ENCODE measurements at regions not wholly inside any gene's neighbourhood (a gene's known extent, or its start where the extent isn't known, plus 50 kb on each side); places are given as distances from the start of the nearest gene placed in this dataset.
A peak's percentile ranks its signal among the peaks of the same experiment; 100 is the strongest.

DNA sequence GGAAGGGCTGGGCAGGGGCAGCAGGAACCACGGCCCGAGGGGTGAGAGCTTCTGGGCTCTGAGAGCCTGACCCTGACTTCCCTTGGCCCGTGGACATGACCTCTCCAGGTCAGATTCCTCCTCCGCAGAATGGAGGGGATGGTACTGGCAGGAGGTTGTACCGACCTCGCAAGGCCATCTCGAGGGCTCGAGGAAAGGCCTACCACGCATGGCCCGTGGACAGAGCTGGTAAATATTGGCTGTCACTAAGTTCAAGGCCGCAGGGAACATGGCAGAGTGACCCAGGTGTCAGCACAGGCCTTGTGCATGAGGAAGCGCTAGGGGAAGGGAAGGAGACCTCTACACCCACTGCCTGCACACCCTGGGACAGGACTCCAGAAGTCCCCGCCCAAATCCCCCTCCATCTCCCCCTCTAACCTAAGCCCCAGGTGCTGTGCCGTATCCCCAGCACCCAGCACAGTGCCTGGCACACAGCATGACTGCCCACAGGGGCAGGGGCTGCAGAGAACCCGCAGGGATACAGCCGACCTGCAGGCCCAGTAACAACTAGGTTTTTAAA, 54.9 kb upstream of the PPP2R5C start:
- H3K27me3 ChIP-seq (ENCODE audit: control insufficient read depth in 1 of 2, insufficient read depth in 2 of 2, low read length in 2 of 2) = peaks cover 12 to 16% of the 10 kb centered on the region in 2 donors
- no peaks in the 10 kb centered on the region for H3K9me3 ChIP-seq (ENCODE audit: control insufficient read depth in 2 of 2, low read length in 2 of 2)
- no peak overlapping the region for H3K27ac ChIP-seq (ENCODE audit: low read length)
- H3K9ac ChIP-seq (ENCODE audit: low read length in 2 of 2) = peak overlapping the region in 1 of 2 donors; percentile 9
- peaks cover 17% of the 10 kb centered on the region for H3K4me1 ChIP-seq (ENCODE audit: control insufficient read depth, insufficient read depth, low read length)
- H3K4me3 ChIP-seq (ENCODE audit: low read length in 2 of 2) = no peak overlapping the region
- H3K36me3 ChIP-seq (ENCODE audit: control insufficient read depth in 2 of 2, insufficient read depth in 2 of 2, low read length in 2 of 2) = no peaks in the 10 kb centered on the region

DNA sequence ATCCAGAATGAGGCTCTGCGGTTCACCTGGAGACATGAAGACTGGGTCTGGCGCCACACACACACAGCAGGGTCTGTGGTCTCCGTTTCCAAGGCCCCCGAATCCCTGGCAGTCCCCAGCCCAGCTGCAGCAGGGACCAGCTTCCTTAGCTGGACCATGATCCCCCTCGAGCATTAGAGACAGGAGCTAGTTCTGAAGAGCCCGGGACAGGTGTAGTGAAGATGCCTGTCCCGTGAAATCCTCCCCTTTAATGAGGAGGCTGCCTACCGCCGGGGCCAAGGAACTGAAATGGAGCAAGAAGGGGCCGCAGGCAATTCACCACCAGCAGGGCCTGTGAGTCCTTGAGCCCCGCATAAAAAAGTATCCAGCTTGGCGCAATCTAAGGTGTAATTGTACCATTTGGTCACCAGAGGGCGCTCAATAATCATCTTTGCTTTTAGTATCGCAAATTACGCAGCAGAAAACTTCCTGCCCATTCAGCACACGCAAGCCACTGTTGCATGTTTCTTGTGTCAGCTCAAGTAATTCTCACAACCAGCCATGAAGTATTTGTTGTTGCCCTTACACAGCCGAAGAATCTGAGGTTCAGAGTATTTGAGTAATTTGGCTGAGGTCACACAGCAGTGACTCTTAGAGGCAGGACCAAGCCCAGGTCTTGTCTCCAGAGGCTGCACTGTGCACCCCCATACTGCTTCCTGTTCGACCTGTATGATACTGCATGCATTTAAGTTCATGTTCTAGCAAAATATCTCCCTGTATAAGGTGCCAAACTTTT, 54.3 kb upstream of the PPP2R5C start:
- peak overlapping the region; percentile 45 to 57 for H3K4me3 ChIP-seq (ENCODE audit: low read length in 2 of 2)
- H3K27me3 ChIP-seq (ENCODE audit: control insufficient read depth in 1 of 2, insufficient read depth in 2 of 2, low read length in 2 of 2) = peaks cover 10 to 16% of the 10 kb centered on the region in 2 donors
- H3K36me3 ChIP-seq (ENCODE audit: control insufficient read depth in 2 of 2, insufficient read depth in 2 of 2, low read length in 2 of 2) = no peaks in the 10 kb centered on the region
- H3K27ac ChIP-seq (ENCODE audit: low read length) = no peak overlapping the region
- peak overlapping the region in 1 of 2 donors; percentile 29 for H3K9ac ChIP-seq (ENCODE audit: low read length in 2 of 2)
- no peaks in the 10 kb centered on the region for H3K9me3 ChIP-seq (ENCODE audit: control insufficient read depth in 2 of 2, low read length in 2 of 2)
- peaks cover 17% of the 10 kb centered on the region for H3K4me1 ChIP-seq (ENCODE audit: control insufficient read depth, insufficient read depth, low read length)

DNA sequence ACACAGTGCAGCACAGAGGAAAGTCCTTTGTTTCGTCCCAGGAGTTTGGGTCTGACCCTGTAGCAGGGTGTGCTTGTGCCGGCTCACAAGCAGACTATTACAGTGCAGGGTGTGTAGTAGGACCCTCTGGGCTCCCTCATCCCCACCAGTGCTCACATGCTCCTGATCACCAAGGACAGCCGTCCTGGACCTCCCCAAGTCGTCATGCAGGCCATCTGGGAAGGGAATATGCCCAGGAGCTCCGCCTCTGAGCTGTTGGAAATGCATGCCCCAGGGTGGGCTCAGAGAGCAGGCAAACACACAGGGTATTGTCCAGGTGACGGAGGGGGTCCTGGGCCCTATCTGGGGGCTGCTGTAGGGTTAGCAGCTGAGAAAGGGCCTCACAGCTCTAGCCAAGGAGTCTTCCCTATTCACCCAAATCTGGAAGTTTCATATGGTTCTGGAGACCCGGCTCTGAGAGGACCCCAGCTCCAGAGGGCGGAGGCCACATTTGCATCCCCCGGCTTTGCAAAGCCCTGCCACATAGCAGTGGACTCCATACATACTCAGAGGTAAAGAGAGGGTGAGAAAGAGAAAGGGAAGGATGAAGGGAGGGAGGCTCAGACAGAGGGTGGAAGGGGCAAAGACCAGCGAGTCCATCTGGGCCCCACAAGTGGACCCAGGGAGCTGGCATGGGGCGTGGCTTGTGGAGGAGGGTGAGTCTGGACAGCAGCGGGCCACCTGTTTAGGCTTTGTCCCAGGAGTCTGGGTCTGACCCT, 53.5 kb upstream of the PPP2R5C start:
- H3K4me3 ChIP-seq (ENCODE audit: low read length in 2 of 2) = peak overlapping the region in 1 of 2 donors; percentile 57
- H3K9me3 ChIP-seq (ENCODE audit: control insufficient read depth in 2 of 2, low read length in 2 of 2) = no peaks in the 10 kb centered on the region
- H3K27ac ChIP-seq (ENCODE audit: low read length) = no peak overlapping the region
- peaks cover 9 to 14% of the 10 kb centered on the region in 2 donors for H3K27me3 ChIP-seq (ENCODE audit: control insufficient read depth in 1 of 2, insufficient read depth in 2 of 2, low read length in 2 of 2)
- H3K36me3 ChIP-seq (ENCODE audit: control insufficient read depth in 2 of 2, insufficient read depth in 2 of 2, low read length in 2 of 2) = no peaks in the 10 kb centered on the region
- H3K4me1 ChIP-seq (ENCODE audit: control insufficient read depth, insufficient read depth, low read length) = peaks cover 17% of the 10 kb centered on the region
- no peak overlapping the region for H3K9ac ChIP-seq (ENCODE audit: low read length in 2 of 2)

- Histone ChIP-seq H3K9me3 (ENCODE audit: control insufficient read depth in 2 of 2, low read length in 2 of 2) (peaks cover 0 to 1% of the 10 kb centered on the region in 2 donors), H3K9ac (ENCODE audit: low read length in 2 of 2) (no peak overlapping the region), H3K36me3 (ENCODE audit: control insufficient read depth in 2 of 2, insufficient read depth in 2 of 2, low read length in 2 of 2) (no peaks in the 10 kb centered on the region), H3K4me1 (ENCODE audit: control insufficient read depth, insufficient read depth, low read length) (peaks cover 17% of the 10 kb centered on the region), H3K4me3 (ENCODE audit: low read length in 2 of 2) (no peak overlapping the region), H3K27me3 (ENCODE audit: control insufficient read depth in 1 of 2, insufficient read depth in 2 of 2, low read length in 2 of 2) (peaks cover 9 to 14% of the 10 kb centered on the region in 2 donors), H3K27ac (ENCODE audit: low read length) (no peak overlapping the region)
Measured at GRCh38 chr14:101708853-101709532, 52.5 kb upstream of the PPP2R5C start.

DNA sequence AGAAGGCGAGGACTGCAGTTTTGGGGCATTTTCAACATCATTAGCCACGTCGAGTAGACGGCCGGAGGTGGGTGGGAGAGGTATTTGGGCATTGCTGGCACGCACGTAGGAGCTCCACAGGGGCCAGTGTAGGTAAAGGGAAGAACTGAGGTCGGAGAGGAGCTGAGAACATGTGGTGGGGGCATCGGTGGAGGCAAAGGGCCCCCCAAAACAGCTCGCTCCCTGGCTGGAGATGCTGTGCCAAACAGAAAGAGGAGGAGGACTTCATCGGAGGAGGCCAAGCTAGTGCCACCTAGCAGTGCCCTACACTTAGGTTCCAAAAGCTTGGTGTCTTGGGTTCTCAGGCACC, 52.0 kb upstream of the PPP2R5C start:
- peaks cover 9 to 14% of the 10 kb centered on the region in 2 donors for H3K27me3 ChIP-seq (ENCODE audit: control insufficient read depth in 1 of 2, insufficient read depth in 2 of 2, low read length in 2 of 2)
- H3K27ac ChIP-seq (ENCODE audit: low read length) = no peak overlapping the region
- H3K36me3 ChIP-seq (ENCODE audit: control insufficient read depth in 2 of 2, insufficient read depth in 2 of 2, low read length in 2 of 2) = no peaks in the 10 kb centered on the region
- H3K9me3 ChIP-seq (ENCODE audit: control insufficient read depth in 2 of 2, low read length in 2 of 2) = peaks cover 3 to 6% of the 10 kb centered on the region in 2 donors
- no peak overlapping the region for H3K9ac ChIP-seq (ENCODE audit: low read length in 2 of 2)
- H3K4me1 ChIP-seq (ENCODE audit: control insufficient read depth, insufficient read depth, low read length) = peaks cover 17% of the 10 kb centered on the region
- H3K4me3 ChIP-seq (ENCODE audit: low read length in 2 of 2) = no peak overlapping the region

DNA sequence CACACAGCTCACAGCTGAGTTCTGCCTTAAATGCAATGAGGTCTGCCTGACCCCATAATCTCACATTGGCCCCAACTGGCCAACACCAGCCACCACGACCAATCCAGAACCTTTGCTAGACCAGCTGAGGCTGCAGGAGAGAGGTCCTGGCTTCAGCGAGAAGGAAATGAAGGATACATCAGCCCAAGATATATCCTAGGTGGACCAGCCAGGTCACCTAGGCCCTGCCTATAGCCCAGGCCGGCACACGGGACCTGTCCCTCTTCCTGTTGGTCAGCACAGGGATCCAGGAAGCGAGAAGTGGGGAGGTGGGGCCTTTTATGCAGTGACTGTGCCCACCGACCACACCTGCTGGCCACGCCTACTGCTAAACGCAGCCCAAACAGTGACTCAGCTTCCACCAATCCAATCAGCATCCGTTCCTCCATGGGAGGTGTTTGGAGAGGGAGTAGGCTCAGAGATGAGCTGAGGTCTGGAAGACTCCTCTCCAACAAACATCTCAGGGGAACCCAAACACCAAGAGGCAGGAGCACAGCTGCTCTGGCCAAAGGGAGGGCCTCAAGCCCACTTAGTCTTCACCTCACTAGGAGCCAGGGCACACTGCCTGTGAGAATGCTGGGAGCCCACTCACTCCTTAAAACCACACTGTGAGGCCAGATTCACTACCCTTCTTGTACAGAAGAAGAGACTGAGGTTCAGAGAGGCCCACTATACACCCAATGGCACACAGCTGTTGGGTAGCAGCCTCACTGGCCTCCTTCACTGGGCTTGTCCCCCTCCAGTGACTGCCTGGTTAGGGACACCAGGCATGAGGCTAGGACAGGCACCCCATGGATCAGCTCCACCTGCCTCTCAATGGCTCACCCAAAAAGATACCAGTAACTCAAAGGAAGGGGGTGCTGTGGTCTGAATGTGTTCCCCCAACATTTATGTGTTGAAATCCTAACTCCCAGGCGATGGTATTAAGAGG, 51.3 kb upstream of the PPP2R5C start:
- H3K9me3 ChIP-seq (ENCODE audit: control insufficient read depth in 2 of 2, low read length in 2 of 2) = peaks cover 3 to 8% of the 10 kb centered on the region in 2 donors
- H3K27ac ChIP-seq (ENCODE audit: low read length) = no peak overlapping the region
- no peak overlapping the region for H3K9ac ChIP-seq (ENCODE audit: low read length in 2 of 2)
- peaks cover 17% of the 10 kb centered on the region for H3K4me1 ChIP-seq (ENCODE audit: control insufficient read depth, insufficient read depth, low read length)
- H3K36me3 ChIP-seq (ENCODE audit: control insufficient read depth in 2 of 2, insufficient read depth in 2 of 2, low read length in 2 of 2) = no peaks in the 10 kb centered on the region
- H3K27me3 ChIP-seq (ENCODE audit: control insufficient read depth in 1 of 2, insufficient read depth in 2 of 2, low read length in 2 of 2) = peaks cover 8 to 14% of the 10 kb centered on the region in 2 donors
- no peak overlapping the region for H3K4me3 ChIP-seq (ENCODE audit: low read length in 2 of 2)

DNA sequence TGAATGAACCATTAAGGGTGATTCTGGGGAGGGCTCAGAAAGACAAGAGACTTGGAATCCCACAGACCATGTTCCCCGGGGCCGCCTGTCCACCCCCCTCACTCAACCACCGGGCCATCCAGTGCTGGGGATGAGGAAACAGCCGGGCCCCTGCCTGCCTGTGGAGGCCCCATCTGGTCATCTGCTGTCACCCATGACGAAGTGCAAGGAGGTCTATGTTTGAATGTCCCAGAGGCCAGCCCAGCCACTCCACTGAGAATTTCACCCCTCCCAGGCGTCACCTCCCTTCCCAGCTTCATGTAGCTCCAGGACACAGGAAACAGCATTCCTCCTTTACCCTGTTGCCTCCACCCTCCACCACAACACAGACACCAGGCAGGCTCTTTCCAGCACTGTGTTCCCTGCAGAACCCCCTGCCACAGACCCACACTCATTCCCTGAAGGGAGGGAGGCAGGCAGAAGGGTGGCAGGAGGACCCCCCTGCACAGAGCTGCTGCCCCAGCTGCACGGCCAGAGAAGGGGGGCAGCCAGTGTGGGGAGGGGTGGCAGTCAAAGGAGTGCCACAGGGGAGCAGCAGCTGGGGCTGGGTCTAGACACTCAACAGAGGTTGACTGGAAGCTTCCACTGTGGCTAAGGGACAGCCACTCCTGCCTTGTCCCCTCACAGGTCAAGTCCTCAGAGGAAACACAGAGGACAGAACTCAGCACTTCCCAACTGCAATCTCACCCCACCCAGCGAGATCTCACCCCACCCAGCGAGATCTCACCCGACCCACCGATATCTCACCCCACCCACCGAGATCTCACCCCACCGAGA, 50.3 kb upstream of the PPP2R5C start:
- no peak overlapping the region for H3K4me3 ChIP-seq (ENCODE audit: low read length in 2 of 2)
- H3K27me3 ChIP-seq (ENCODE audit: control insufficient read depth in 1 of 2, insufficient read depth in 2 of 2, low read length in 2 of 2) = peaks cover 4% of the 10 kb centered on the region in 2 donors
- no peak overlapping the region for H3K27ac ChIP-seq (ENCODE audit: low read length)

More for the DNA sequence above, 50.3 kb upstream of the PPP2R5C start:
- H3K9me3 ChIP-seq (ENCODE audit: control insufficient read depth in 2 of 2, low read length in 2 of 2) = peaks cover 3 to 8% of the 10 kb centered on the region in 2 donors
- no peaks in the 10 kb centered on the region for H3K36me3 ChIP-seq (ENCODE audit: control insufficient read depth in 2 of 2, insufficient read depth in 2 of 2, low read length in 2 of 2)
- no peak overlapping the region for H3K9ac ChIP-seq (ENCODE audit: low read length in 2 of 2)
- peaks cover 8% of the 10 kb centered on the region for H3K4me1 ChIP-seq (ENCODE audit: control insufficient read depth, insufficient read depth, low read length)

Measured in stomach smooth muscle (tissue), 2 donors.